Thyroid gland (tissue), 4 donors: ENCODE measurements at regions not wholly inside any gene's neighbourhood (a gene's known extent, or its start where the extent isn't known, plus 50 kb on each side); places are given as distances from the start of the nearest gene placed in this dataset.

Experiments
- CTCF ChIP-seq, 6 experiments: fragments of 200-600 bp in 3 of 6; fragments of 450-650 bp in 3 of 6; sonication (generic) in 3 of 6; IDR thresholded peaks; one replicate each; pipeline ENCODE4 v1.5.1; 2016 to 2019; ENCODE audit warnings: antibody characterized with exemption in 6 of 6, mild to moderate bottlenecking in 2 of 6, inconsistent platforms in 1 of 6, moderate library complexity in 1 of 6
- POLR2A ChIP-seq, 2 donors: fragments of 450-650 bp; IDR thresholded peaks; one replicate each; pipeline ENCODE4 v1.6.1; 2017; ENCODE audit warnings: antibody characterized with exemption in 2 of 2, mild to moderate bottlenecking in 2 of 2, moderate library complexity in 1 of 2

GRCh38 chr17:16870253-16871245 is 101.4 kb downstream of the TNFRSF13B start:
- TF ChIP-seq CTCF (IDR thresholded peaks at IDR 0.05) (no peak), POLR2A (IDR thresholded peaks at IDR 0.05) (no peak)
